ENCODE measurements at regions not wholly inside any gene's neighbourhood (a gene's known extent, or its start where the extent isn't known, plus 50 kb on each side); places are given as distances from the start of the nearest gene placed in this dataset.
"Not testable (repeated sequence)": the region's sequence is repeated elsewhere in the genome, so short reads cannot be mapped to it uniquely, and the experiment has no call there.

GRCh38 chr12:126935435-126935834, 1331.5 kb upstream of the TMEM132C start:
- no peak for DNase-seq (ENCODE audit: low read depth)

DNA sequence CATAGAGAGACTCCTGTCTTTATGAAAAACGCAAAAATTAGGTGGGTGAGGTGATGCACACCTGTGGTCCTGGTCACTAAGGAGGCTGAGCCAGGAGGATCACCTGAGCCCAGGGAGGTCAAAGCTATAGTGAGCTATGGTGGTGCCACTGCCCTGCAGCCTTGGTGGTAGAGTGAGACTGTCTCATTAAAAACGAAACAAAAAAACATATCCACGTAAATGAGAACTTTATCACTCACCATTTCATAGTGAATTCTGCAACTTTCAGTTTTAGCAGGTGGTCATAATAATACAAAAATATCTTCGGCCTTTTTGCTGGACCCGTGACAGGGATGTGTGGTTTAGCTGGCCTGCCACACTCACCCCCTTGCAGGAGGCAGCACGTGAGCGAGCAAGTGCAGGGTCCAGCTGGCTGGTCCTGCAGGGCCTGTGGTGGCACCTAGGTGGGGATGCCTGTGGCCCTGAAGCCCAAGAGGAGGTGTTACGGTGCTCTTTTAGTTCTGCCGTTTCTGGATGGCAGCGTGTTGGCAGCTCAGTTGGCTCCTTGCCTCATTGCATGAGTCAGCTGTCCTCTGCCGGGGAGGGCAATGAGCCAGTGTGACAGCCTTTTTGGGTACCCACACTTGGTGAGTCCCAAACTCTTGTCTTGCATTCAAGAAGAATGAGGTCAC, 1330.7 kb upstream of the TMEM132C start:
- DNase-seq (ENCODE audit: low read depth): peak; percentile 86

DNA sequence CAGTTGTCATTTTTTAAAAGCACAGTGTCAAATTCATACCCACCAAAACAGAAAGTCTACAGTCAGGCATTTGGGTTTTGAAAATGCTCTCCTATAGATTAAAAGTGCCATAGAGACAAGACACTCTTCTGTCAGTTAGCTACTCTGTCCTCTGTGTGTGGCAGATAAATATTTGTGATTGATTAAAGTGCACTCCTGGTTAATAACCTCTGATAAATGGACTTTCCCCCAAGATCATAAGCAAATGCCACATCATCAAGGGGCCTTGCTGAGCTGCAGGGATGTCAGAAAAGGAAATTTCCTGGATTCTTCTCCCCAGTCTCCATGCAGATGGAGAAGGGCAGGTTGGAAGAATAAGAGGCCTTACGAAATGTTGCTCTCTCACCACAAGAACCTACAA, 1329.5 kb upstream of the TMEM132C start:
- DNase-seq (ENCODE audit: low read depth): no peak

- DNase-seq (ENCODE audit: low read depth): peak; percentile 78
Measured at GRCh38 chr12:126944684-126945083, 1322.3 kb upstream of the TMEM132C start.

DNA sequence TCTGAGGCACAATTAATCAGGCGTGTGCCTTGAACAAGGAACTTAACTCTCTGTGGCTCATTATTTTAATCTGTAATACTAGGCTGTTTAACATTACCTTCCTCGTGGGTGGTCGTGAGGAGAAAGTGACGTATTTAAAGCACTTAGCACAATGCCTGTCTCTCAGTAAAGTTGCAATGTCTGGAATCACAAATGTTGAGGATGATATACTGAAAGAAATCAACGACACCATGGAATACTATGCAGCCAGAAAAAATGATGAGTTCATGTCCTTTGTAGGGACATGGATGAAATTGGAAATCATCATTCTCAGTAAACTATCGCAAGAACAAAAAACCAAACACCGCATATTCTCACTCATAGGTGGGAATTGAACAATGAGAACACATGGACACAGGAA, 1320.0 kb upstream of the TMEM132C start:
- not testable (repeated sequence) for DNase-seq (ENCODE audit: low read depth)

DNA sequence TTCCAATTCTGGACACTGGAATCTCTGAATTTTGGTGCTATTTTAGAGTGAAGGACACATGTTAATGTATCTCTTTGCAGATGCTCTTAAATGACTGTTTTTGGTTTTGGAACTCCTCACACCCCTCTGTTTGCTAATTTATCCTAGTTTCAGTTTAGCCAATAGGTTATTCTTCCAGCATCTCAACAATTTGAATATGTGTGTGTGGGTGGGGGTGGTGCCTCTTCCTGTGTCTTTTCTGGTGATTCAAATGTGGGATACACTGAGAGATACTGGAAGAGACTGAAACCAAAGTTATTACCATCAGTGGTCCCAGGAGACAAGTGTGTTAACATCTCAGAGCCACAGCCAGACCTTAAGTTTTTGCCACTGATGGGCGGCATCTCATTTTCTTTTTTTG, 1317.4 kb upstream of the TMEM132C start:
- DNase-seq (ENCODE audit: low read depth): no peak

DNA sequence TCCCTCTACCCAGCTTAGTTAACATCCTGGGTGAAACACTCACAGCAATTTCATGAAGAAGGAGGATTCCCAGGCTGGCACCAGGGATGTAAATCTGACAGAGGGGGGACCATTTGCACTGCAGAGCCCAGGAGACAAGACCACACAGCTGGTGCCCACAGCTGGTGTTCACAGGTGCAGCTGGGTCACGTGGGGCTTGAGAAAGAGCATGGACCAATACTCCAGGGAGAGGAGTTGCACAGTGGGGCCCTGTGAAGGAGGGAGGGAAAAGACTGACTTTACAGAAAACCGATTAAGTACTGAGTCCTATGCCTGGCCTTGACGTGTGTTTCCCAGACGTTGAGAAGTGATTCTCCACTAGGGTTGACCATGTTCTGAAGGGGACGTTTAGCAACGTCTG, 1316.7 kb upstream of the TMEM132C start:
- no peak for DNase-seq (ENCODE audit: low read depth)

DNA sequence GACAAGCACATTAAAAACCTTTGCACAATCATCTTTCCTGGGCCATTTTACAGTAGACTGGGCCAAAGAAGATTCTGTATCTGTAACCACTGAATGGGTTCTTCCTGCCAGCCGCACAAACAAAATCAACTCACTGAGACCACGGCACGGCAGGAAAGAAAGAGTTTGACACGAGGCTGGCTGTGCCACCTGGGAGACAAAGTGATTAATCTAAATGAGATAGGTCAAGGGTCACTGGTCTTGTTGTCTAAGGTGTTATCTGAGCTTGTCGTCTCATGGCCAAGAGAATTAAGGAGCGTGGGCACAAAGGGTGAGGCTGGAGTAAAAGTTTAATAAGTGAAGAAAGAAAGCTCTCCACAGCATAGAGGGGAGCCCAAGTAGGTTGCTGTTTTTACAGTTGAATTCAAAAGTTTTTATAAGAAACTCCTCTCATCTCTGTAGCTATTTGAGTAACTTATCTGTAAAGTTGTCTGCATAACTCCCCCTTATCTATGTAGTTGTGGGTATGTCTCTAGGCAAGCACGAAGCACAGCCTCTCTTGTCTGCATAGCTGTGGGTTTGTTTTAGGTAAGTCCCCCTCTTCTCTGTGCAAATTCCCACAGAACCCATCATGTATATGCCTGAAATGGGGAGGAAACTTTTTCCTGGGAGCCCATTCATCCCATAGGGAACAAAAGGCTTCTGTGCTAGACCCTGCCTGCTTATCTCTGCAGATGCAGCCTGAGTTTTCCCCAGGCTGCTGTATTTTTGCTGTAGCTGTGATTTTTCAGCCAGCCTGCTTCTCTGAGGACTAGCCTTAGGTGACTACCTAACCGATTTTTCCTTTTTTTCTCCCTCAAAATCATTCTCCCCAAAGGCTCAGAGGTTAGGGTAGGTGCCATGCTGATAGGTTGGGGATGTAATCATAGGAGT, 1314.6 kb upstream of the TMEM132C start:
- DNase-seq (ENCODE audit: low read depth): no peak

GRCh38 chr12:126953365-126953889, 1313.5 kb upstream of the TMEM132C start:
- no peak for DNase-seq (ENCODE audit: low read depth)

DNA sequence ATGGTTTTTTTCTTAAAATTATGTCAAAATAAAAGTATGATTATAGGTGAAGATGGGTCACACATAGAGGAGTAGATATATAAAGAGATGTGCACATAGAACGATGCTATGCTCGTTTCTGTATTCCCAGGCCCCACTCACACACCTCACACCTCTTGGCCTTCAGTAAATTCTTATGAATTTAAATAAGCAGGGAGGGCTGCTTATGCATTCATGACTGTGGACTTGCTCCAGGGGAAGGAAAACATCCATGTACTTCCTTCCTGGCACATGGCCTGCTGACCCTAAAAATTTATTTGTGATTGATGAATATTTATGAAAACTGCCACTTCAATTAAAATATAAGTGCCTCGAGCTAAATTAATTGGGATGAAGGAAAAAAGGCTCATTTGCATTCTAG, 1306.7 kb upstream of the TMEM132C start:
- DNase-seq (ENCODE audit: low read depth): no peak

GRCh38 chr12:126960709-126961108, 1306.3 kb upstream of the TMEM132C start:
- no peak for DNase-seq (ENCODE audit: low read depth)

DNA sequence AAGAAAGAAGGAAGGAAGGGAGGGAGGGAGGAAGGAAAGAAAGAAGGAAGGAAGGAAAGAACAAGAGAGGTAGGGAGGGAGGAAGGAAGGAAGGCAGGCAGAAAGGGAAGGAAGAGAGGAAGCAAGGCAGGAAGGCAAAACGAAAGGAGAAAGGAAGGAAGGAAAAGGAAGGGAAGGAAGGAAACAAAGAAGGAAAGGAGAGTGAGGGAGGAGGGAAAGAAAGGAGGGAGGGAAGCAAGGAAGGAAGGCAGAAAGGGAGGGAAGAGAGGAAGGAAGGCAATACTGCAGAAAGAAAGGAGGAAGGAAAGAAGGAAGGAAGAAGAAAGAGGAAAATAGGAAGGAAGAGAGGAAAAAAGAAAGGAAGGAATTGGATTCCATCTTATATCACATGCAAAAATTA, 1303.1 kb upstream of the TMEM132C start:
- DNase-seq (ENCODE audit: low read depth): no peak

- no peak for DNase-seq (ENCODE audit: low read depth)
Measured at GRCh38 chr12:126966498-126966897, 1300.5 kb upstream of the TMEM132C start.

GRCh38 chr12:126967152-126967551, 1299.8 kb upstream of the TMEM132C start:
- DNase-seq (ENCODE audit: low read depth): no peak

DNA sequence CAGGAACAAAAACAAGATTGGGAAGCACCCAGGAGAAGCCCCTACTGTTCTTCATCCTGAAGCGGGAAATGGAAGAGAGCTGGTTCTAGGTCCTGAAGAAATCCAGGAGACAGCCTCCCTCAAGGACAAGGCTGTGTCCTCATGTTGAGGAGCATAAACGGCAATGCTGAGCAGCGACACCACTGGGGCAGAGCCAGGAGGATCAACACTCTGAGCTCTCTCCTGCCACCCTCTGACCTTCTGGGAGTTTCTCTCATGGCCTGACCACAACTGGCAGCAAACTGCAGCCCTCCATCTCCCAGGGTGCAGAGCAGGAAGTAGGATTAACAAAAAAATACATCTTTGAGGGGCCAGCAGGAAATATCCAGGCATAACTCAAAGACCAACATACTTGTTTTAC, 1292.2 kb upstream of the TMEM132C start:
- DNase-seq (ENCODE audit: low read depth): no peak

DNA sequence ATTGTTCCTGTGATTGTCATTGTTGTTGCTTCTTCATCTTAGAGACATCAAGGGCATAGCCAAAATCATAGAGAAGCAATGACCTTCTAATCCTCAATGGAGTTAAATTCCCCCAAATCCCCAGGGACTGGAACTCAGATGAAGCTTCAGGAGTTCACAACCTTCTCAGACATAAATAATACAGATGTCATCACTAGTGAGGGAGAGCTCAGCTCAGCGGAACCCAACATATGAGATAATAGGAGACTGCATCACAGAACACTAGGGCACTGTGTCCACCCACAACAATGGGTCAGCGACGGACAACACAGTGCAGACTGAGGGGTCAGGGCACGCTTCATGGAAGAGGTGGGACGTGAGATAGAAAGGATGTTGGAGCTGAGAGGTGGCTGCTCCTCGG, 1290.4 kb upstream of the TMEM132C start:
- no peak for DNase-seq (ENCODE audit: low read depth)

DNA sequence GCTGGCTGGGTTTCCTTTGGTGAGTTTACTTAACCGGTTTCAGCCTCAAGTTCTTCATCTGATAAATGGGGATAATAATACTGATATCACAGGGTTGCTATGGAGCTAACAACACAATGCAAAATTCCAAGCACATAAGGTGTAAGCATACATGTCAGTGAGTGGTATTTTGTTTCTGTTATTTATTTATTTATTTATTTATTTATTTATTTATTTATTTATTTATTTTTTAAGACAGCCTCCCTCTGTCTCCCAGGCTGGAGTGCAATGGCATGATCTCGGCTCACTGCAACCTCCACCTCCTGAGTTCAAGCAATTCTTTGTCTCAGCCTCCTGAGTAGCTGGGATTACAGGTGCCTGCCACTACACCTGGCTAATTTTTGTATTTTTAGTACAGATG, 1287.4 kb upstream of the TMEM132C start:
- DNase-seq (ENCODE audit: low read depth): not testable (repeated sequence)

GRCh38 chr12:126982707-126983106, 1284.3 kb upstream of the TMEM132C start:
- DNase-seq (ENCODE audit: low read depth): no peak

DNA sequence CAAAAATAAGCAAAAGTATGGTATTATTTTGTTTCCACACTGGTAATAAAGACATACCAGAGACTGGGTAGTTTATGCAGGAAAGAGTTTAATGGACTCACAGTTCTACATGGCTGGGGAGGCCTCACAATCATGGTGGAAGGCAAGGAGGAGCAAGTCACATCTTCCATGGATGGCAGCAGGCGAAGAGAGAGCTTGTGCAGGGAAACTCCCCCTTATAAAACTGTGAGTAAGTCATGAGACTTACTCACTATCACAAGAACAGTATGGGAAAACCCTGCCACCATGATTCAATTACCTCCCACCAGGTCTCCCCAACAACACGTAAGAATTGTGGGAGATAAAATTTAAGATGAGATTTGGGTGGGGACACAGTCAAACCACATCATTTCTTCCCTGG, 1283.2 kb upstream of the TMEM132C start:
- DNase-seq (ENCODE audit: low read depth): not testable (repeated sequence)

GRCh38 chr12:126985663-126986062, 1281.3 kb upstream of the TMEM132C start:
- not testable (repeated sequence) for DNase-seq (ENCODE audit: low read depth)

DNA sequence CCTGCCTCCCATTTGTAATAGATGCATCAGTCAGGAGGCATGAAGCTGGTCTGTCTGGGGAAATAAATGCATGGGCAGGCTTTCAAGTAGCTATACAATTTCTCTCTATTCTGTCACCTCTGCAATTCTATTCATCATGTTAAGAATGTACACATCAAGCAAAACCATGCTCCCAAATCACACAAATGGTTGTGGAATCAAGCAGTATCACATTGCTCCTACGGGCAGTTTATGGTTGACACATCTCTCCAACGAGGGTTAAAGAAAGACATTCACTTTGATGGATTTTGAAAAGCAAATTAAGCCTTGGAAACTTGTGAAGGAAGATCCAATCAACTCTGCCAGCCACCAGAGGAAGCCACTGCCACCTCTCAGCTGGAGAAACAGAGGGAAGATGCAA, 1277.4 kb upstream of the TMEM132C start:
- DNase-seq (ENCODE audit: low read depth): no peak

- DNase-seq (ENCODE audit: low read depth): peak; percentile 30
Measured at GRCh38 chr12:126993898-126994297, 1273.1 kb upstream of the TMEM132C start.

- DNase-seq (ENCODE audit: low read depth): no peak
Measured at GRCh38 chr12:126994599-126994998, 1272.4 kb upstream of the TMEM132C start.

Measured in HT1080 (cell line).